Heart right ventricle (tissue), 16 donors: ENCODE measurements at regions not wholly inside any gene's neighbourhood (a gene's known extent, or its start where the extent isn't known, plus 50 kb on each side); places are given as distances from the start of the nearest gene placed in this dataset.

Experiments
- ATAC-seq, 8 donors: fragments of 200-7000 bp; cut with Tn5 transposase; one replicate each; pipeline ENCODE4 v1.9.1; 2020; ENCODE audit warnings: mild to moderate bottlenecking in 8 of 8, moderate library complexity in 8 of 8, moderate number of reproducible peaks in 1 of 8
- DNase-seq, 2 donors: peaks; one replicate each; pipeline ENCODE4 v3.0.0-alpha.2; 2020
- H3K27ac ChIP-seq, 10 donors: fragments of 200-600 bp; sonication (generic) in 2 of 10; one replicate each; pipeline versions ENCODE4 v1.5.0 to v1.8.0; 2020 to 2022; ENCODE audit warnings: mild to moderate bottlenecking in 3 of 10
- H3K27me3 ChIP-seq, 7 donors: fragments of 200-600 bp; one replicate each; pipeline ENCODE4 v1.8.0; 2021 to 2022; ENCODE audit warnings: mild to moderate bottlenecking in 2 of 7
- H3K36me3 ChIP-seq, 9 donors: fragments of 200-600 bp; sonication (generic) in 1 of 9; one replicate each; pipeline versions ENCODE4 v1.5.0 to v1.8.0; 2020 to 2022; ENCODE audit warnings: mild to moderate bottlenecking in 2 of 9
- H3K4me1 ChIP-seq, 9 donors: fragments of 200-600 bp; sonication (generic) in 1 of 9; one replicate each; pipeline versions ENCODE4 v1.5.0 to v1.8.0; 2020 to 2022; ENCODE audit warnings: mild to moderate bottlenecking in 4 of 9
- H3K4me3 ChIP-seq, 10 donors: fragments of 200-600 bp; sonication (generic) in 2 of 10; one replicate each; pipeline versions ENCODE4 v1.5.0 to v1.8.0; 2020 to 2022; ENCODE audit warnings: mild to moderate bottlenecking in 7 of 10, moderate library complexity in 2 of 10
- H3K9me3 ChIP-seq, 11 donors: fragments of 200-600 bp in 10 of 11; sonication (generic) in 2 of 11; one replicate each; pipeline versions ENCODE4 v1.5.0 to v1.8.0; 2013 to 2022; ENCODE audit warnings: mild to moderate bottlenecking in 2 of 11, control low read depth in 1 of 11, moderate library complexity in 1 of 11
- WGBS, 2 donors: extraction: QIAGEN DNeasy Blood & Tissue Kit; methylation state at CpG; one replicate each; pipeline ENCODE4 v1.1.7; 2013; ENCODE audit warnings: inconsistent platforms in 1 of 2; 5-methylcytosine and 5-hydroxymethylcytosine counted together
- intact Hi-C, 10 donors: fragments of 100-400 bp; cut with DNase I; formaldehyde crosslinking; loops; one replicate each; pipeline versions ENCODE4 v1.11.1 to v1.14.2; 2022
- TF ChIP-seq, protein P1 (sequence below), 9 donors: fragments of 200-600 bp; sonication (generic) in 2 of 9; IDR thresholded peaks; one replicate each; pipeline versions ENCODE4 v1.5.0 to v1.8.0; 2021 to 2022; ENCODE audit warnings: antibody characterized with exemption in 9 of 9, mild to moderate bottlenecking in 5 of 9, moderate library complexity in 1 of 9
- donor health status: Arrhythmogenic right ventricular cardiomyopathy.
- donor health status: ischemic (EF 13 %, LVEDD 7.1; RV severe dilation, severe dysfunction).
- donor health status: healthy with polysubstance abuse.
- donor health status: DM: no; HTN: yes; CAD: no.
- donor health status: DM: no; HTN: no; CAD: no.
- donor health status: ischemic (EF 25% LVEDD 6.9; RV normal size, moderate dysfunction).
- donor health status: ischemic (EF 25% LVEDD 5.7; RV mildly dilated, moderate dysfunction).
- donor health status: healthy.
- donor health status: DM: yes; HTN: yes; CAD: no.
- donor health status: Ischemic cardiomyopathy.
- donor health status: ischemic (EF 35%, LVEDD 5.7; RV mildly dilated, moderate dysfunction).
- donor health status: nonischemic (EF 11% LVEDD 7.7; RV severe dilation, severe dysfunction).
- donor health status: DM: yes; HTN: yes; CAD: no.
- donor health status: PGD.
- donor health status: ischemic (EF 29% LVEDD 5.4; RV normal size, mild dysfunction).
- donor health status: nonischemic (EF 23%, LVEDD 6.1; RV moderate dilation, normal function).

DNA sequence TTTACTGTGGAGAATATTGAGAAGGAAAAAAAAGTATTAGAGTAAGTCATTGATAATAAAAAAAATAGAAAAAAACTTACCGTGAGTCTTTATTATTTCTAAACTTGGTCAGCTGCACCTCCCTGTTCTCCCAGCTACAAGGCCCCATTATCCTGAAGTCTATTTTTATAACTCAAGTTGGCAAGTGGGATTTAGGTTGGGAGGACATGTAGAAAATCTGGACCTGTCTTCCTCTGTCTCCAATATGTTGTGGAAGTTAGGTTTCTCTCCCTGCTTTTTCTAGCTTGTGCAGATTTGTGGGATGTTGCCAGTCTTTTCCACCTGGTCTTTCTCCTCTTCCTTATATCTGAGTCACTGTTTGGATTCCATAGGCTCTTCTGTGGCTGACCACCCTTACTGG is 361.4 kb downstream of the HLX start:
- Histone ChIP-seq H3K9me3 (peaks cover 0 to 12% (median 0%) of the 10 kb centered on the region in 11 donors), H3K27me3 (no peaks in the 10 kb centered on the region), H3K36me3 (no peaks in the 10 kb centered on the region), H3K27ac (peak overlapping the region in 4 of 10 donors; percentile 1 to 49 (median 36)), H3K4me3 (no peak overlapping the region), H3K4me1 (peaks cover 0 to 17% (median 9%) of the 10 kb centered on the region in 9 donors)
- WGBS, 2 donors: 26 to 44% methylated on average over 1 of the region's 1 CpG
- DNase-seq: no peak
- intact Hi-C loops: no loop called here
- ATAC-seq: peak in 3 of 8 donors; percentile 66 to 77 (median 74)
- TF ChIP-seq, protein P1, sequence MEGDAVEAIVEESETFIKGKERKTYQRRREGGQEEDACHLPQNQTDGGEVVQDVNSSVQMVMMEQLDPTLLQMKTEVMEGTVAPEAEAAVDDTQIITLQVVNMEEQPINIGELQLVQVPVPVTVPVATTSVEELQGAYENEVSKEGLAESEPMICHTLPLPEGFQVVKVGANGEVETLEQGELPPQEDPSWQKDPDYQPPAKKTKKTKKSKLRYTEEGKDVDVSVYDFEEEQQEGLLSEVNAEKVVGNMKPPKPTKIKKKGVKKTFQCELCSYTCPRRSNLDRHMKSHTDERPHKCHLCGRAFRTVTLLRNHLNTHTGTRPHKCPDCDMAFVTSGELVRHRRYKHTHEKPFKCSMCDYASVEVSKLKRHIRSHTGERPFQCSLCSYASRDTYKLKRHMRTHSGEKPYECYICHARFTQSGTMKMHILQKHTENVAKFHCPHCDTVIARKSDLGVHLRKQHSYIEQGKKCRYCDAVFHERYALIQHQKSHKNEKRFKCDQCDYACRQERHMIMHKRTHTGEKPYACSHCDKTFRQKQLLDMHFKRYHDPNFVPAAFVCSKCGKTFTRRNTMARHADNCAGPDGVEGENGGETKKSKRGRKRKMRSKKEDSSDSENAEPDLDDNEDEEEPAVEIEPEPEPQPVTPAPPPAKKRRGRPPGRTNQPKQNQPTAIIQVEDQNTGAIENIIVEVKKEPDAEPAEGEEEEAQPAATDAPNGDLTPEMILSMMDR (IDR thresholded peaks at IDR 0.05): no peak

DNA sequence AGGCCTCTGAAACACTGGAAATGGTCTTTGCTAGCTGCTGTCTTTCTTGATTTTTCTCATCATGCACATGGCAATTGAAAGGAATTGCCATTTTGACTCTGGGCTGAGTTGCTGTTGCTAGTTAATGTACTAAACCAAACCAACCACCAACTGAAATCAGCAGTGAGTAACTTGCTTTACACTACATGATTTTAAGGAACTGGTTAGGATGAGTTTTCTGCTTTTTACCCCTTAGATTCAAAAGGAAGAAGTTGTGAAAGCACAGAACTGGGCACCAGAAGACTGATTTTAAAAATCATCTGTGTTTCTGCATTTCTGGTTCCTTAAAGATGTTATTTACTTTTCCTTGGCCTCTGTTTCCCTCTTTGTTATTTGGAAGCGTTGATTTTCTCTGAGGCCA is 361.9 kb downstream of the HLX start:
- DNase-seq (no peak), ATAC-seq (no peak)
- Histone ChIP-seq H3K4me3 (no peak overlapping the region), H3K27ac (peak overlapping the region in 4 of 10 donors; percentile 1 to 49 (median 36)), H3K36me3 (no peaks in the 10 kb centered on the region), H3K4me1 (peaks cover 0 to 17% (median 9%) of the 10 kb centered on the region in 9 donors), H3K27me3 (no peaks in the 10 kb centered on the region), H3K9me3 (peaks cover 0 to 10% (median 0%) of the 10 kb centered on the region in 11 donors)
- intact Hi-C loops: no loop called here
- TF ChIP-seq, protein P1 (IDR thresholded peaks at IDR 0.05): no peak
- 88 to 95% methylated on average over 1 of the region's 1 CpG for WGBS, 2 donors

- Histone ChIP-seq H3K4me1 (peaks cover 0 to 17% (median 9%) of the 10 kb centered on the region in 9 donors), H3K9me3 (peaks cover 0 to 6% (median 0%) of the 10 kb centered on the region in 11 donors), H3K4me3 (no peak overlapping the region), H3K27ac (peak overlapping the region in 1 of 10 donors; percentile 49), H3K36me3 (no peaks in the 10 kb centered on the region), H3K27me3 (no peaks in the 10 kb centered on the region)
- peak in 3 of 8 donors; percentile 25 to 55 (median 43) for ATAC-seq
- WGBS, 2 donors: 47 to 57% methylated on average over 2 of the region's 2 CpGs
- intact Hi-C loops: no loop called here
- TF ChIP-seq, protein P1 (IDR thresholded peaks at IDR 0.05): no peak
- peak in 1 of 2 donors; percentile 46 for DNase-seq
Measured at GRCh38 chr1:221241592-221241991, 362.3 kb downstream of the HLX start.

DNA sequence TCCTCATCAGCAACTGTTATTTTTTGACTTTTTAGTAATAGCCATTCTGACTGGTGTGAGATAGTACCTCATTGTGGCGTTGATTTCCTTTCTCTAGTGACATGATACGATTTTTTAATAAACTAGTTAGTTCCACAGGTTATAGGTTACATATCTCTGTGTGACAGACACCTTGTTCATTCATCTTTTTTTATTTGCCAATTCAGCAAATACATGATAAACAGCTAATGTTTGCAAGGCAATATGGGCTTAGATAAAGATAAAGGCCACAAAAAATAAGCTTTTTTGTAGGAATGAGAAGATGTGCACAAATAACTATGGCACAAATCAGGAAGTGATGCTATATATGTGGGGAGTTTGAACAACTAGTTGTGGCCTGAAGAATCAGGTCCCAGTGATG is 366.8 kb downstream of the HLX start:
- no peaks in the 10 kb centered on the region for H3K27me3 ChIP-seq
- no peaks in the 10 kb centered on the region for H3K9me3 ChIP-seq
- H3K36me3 ChIP-seq: no peaks in the 10 kb centered on the region
- WGBS, 2 donors: 89 to 96% methylated on average over 2 of the region's 2 CpGs
- intact Hi-C loops: no loop called here
- peaks cover 0 to 10% (median 3%) of the 10 kb centered on the region in 9 donors for H3K4me1 ChIP-seq
- no peak overlapping the region for H3K27ac ChIP-seq
- no peak overlapping the region for H3K4me3 ChIP-seq
- TF ChIP-seq, protein P1 (IDR thresholded peaks at IDR 0.05): no peak
- ATAC-seq (no peak), DNase-seq (no peak)
